HepG2 (cell line): ENCODE measurements at regions not wholly inside any gene's neighbourhood (a gene's known extent, or its start where the extent isn't known, plus 50 kb on each side); places are given as distances from the start of the nearest gene placed in this dataset.

Experiments
- ATAC-seq: fragments of 200-7000 bp; cut with Tn5 transposase; 3 replicates; pipeline ENCODE4 v1.9.1; 2020; ENCODE audit warnings: mild to moderate bottlenecking, moderate library complexity
- BruUV-seq: library from RNA; stranded (reverse); fragments of 400-500 nt; replicated peaks from 2 replicates; lab custom pipeline; 2021; lab: Mats Ljungman, UMichigan
- CTCF ChIA-PET: fragments of 300-600 bp; formaldehyde crosslinking; extraction: SDS; loops from one replicate; lab custom pipeline; 2021; ENCODE audit warnings: low total read pairs, inconsistent platforms, low intra/inter-chr PET ratio; lab: Yijun Ruan, JAX
- POLR2A ChIA-PET: fragments of 350-600 bp; sonication (Branson Sonifier 250); formaldehyde crosslinking; loops from one replicate; lab custom pipeline; 2020; ENCODE audit warnings: antibody characterized with exemption, inconsistent platforms; lab: Yijun Ruan, JAX
- DNase-seq: peaks from one replicate; pipeline ENCODE4 v3.0.0-alpha.2; 2015; ENCODE audit warnings: low spot score
- FAIRE-seq: peaks from 3 replicates; lab custom pipeline; 2011; peaks lifted over from hg19 to GRCh38; lab: Jason Lieb, UNC
- H2AFZ ChIP-seq: one replicate; pipeline ENCODE4 v1.6.1; 2011; ENCODE audit warnings: low read length, inconsistent platforms
- H3K27ac ChIP-seq: fragments of 300-600 bp; 3 replicates; pipeline ENCODE4 v1.8.0; 2011; ENCODE audit warnings: mixed run types, mild to moderate bottlenecking, mixed read lengths, low read length, inconsistent platforms; ENCODE audit not compliant: insufficient read depth; ENCODE audit errors: extremely low read length
- H3K27me3 ChIP-seq, 2 experiments: fragments of 200-600 bp in 1 of 2; 2 replicates in 1 of 2; 3 replicates in 1 of 2; pipeline versions ENCODE4 v1.6.0 to v1.8.0; 2011; ENCODE audit warnings: low read length in 2 of 2, mild to moderate bottlenecking in 2 of 2, moderate library complexity in 2 of 2, inconsistent platforms in 1 of 2; ENCODE audit not compliant: insufficient read depth in 2 of 2, control insufficient read depth in 1 of 2
- H3K36me3 ChIP-seq, 2 experiments: fragments of 200-600 bp in 1 of 2; replicated peaks in 1 of 2; 2 replicates in 1 of 2; 3 replicates in 1 of 2; pipeline versions ENCODE4 v1.5.1 to v1.8.0; 2011; ENCODE audit warnings: low read length in 2 of 2, inconsistent platforms in 1 of 2; ENCODE audit not compliant: insufficient read depth in 2 of 2, control insufficient read depth in 1 of 2
- H3K4me1 ChIP-seq: 2 replicates; pipeline ENCODE4 v1.5.1; 2012; ENCODE audit warnings: low read length, inconsistent platforms; ENCODE audit not compliant: insufficient read depth
- H3K4me2 ChIP-seq: 2 replicates; pipeline ENCODE4 v1.6.0; 2011; ENCODE audit warnings: low read depth, low read length, inconsistent platforms
- H3K4me3 ChIP-seq, 3 experiments: fragments of 200-600 bp in 1 of 3; sonication (generic), shearing (Covaris generic) in 1 of 3; replicated peaks in 1 of 3; 2 replicates each; pipeline ENCODE4 v1.5.1; 2011 to 2016; ENCODE audit warnings: low read length in 3 of 3, inconsistent platforms in 2 of 3, low read depth in 2 of 3, mild to moderate bottlenecking in 2 of 3, control low read depth in 1 of 3, mixed read lengths in 1 of 3; ENCODE audit not compliant: insufficient read depth in 1 of 3
- H3K79me2 ChIP-seq: one replicate; pipeline ENCODE4 v1.6.1; 2011; ENCODE audit warnings: low read length, inconsistent platforms; ENCODE audit not compliant: insufficient read depth
- H3K9ac ChIP-seq: 2 replicates; pipeline ENCODE4 v1.6.0; 2011; ENCODE audit warnings: mild to moderate bottlenecking, low read depth, low read length, inconsistent platforms; ENCODE audit not compliant: insufficient read depth
- H3K9me3 ChIP-seq: 2 replicates; pipeline ENCODE4 v1.5.1; 2012; ENCODE audit warnings: mild to moderate bottlenecking, low read length
- H4K20me1 ChIP-seq: 2 replicates; pipeline ENCODE4 v1.6.0; 2011; ENCODE audit warnings: inconsistent platforms, mild to moderate bottlenecking, low read length, moderate library complexity; ENCODE audit not compliant: insufficient read depth
- CREM ChIP-seq, 2 experiments: sonication (generic) in 1 of 2; formaldehyde crosslinking in 1 of 2; IDR thresholded peaks; 2 replicates each; pipeline versions ENCODE4 v1.4.0 to v1.6.1; 2016 to 2020; ENCODE audit warnings: antibody characterized with exemption in 1 of 2, mild to moderate bottlenecking in 1 of 2, missing genetic modification reagents in 1 of 2
- HOXD1 ChIP-seq: sonication (generic); formaldehyde crosslinking; IDR thresholded peaks from 2 replicates; pipeline ENCODE4 v1.5.0; 2020; ENCODE audit warnings: missing genetic modification reagents
- IRX3 ChIP-seq: sonication (generic); formaldehyde crosslinking; IDR thresholded peaks from 2 replicates; pipeline ENCODE4 v1.8.1; 2023; ENCODE audit warnings: mild to moderate bottlenecking, low read depth, missing genetic modification reagents, borderline replicate concordance
- KLF9 ChIP-seq: IDR thresholded peaks from 2 replicates; pipeline ENCODE4 v1.6.1; 2016; ENCODE audit warnings: low read depth
- MAFF ChIP-seq: IDR thresholded peaks from 2 replicates; pipeline ENCODE4 v1.6.1; 2011; ENCODE audit warnings: low read depth, low read length, improper control_type of control experiment
- MAFK ChIP-seq, 2 experiments: IDR thresholded peaks in 1 of 2; conservative IDR thresholded peaks in 1 of 2; 2 replicates each; pipeline ENCODE4 v1.6.1; 2011; ENCODE audit warnings: improper control_type of control experiment in 2 of 2, low read length in 2 of 2
- ZFP36L2 ChIP-seq: sonication (generic); formaldehyde crosslinking; IDR thresholded peaks from 2 replicates; pipeline ENCODE4 v1.4.0; 2020; ENCODE audit warnings: missing genetic modification reagents
- ZNF260 ChIP-seq: sonication (generic); formaldehyde crosslinking; IDR thresholded peaks from 2 replicates; pipeline ENCODE4 v1.4.0; 2020; ENCODE audit warnings: missing genetic modification reagents, low read depth, mild to moderate bottlenecking, borderline replicate concordance
- ZNF335 ChIP-seq: sonication (generic); formaldehyde crosslinking; IDR thresholded peaks from 2 replicates; pipeline ENCODE4 v1.4.0; 2020; ENCODE audit warnings: missing genetic modification reagents
- ZNF747 ChIP-seq: sonication (generic); formaldehyde crosslinking; IDR thresholded peaks from 2 replicates; pipeline ENCODE4 v1.8.1; 2023; ENCODE audit warnings: missing genetic modification reagents, mild to moderate bottlenecking, borderline replicate concordance
- WGBS: methylation state at CpG from one replicate; pipeline ENCODE4 v1.1.6; 2017; ENCODE audit warnings: low lambda C conversion rate; 5-methylcytosine and 5-hydroxymethylcytosine counted together
- in situ Hi-C: cut with HindIII; loops from 2 replicates; pipeline ENCODE4 v1.10.0; 2017; ENCODE audit warnings: low pct_unique_long_range_greater_than_20kb; ENCODE audit not compliant: extremely low pct_ligation_motif_present
- intact Hi-C: fragments of 100-400 bp; cut with micrococcal nuclease; formaldehyde crosslinking; loops from one replicate; pipeline ENCODE4 v1.10.0; 2022; ENCODE audit not compliant: unreplicated experiment
- TF ChIP-seq, protein P1 (sequence below): IDR thresholded peaks from 2 replicates; pipeline ENCODE4 v1.6.1; 2016; ENCODE audit warnings: low read depth
- TF ChIP-seq, protein P2 (sequence below): sonication (generic); formaldehyde crosslinking; IDR thresholded peaks from 2 replicates; pipeline ENCODE4 v1.9.0; 2021; ENCODE audit warnings: mild to moderate bottlenecking, missing genetic modification reagents

DNA sequence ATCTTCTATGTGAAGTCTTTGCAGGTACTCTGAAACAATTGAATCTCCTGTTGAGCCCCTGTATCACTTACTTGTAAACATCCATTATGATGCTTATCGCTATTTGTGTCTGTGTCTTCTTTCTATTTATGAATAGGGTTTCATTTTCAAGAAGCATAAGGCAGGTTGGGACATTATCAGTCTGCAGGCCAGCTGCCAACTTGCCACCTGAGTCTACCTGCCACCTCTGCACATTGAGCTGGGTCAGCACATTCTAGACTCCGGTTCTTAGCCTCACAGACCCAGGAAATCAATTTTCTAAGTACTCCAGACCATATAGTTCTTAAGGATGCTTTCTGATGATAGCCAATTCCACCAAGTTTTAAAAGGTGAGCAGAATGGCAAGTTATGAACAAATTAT, 105.7 kb upstream of the MCTP2 start:
- H3K36me3 ChIP-seq = no peaks in the 10 kb centered on the region
- WGBS = 5% methylated on average over 2 of the region's 2 CpGs
- CTCF ChIA-PET = no interaction called here
- POLR2A ChIA-PET = no interaction called here
- FAIRE-seq (no peak), DNase-seq (no peak), ATAC-seq (no peak)
- H3K27me3 ChIP-seq = no peaks in the 10 kb centered on the region
- no peak overlapping the region for H3K27ac ChIP-seq
- no peaks in the 10 kb centered on the region for H3K79me2 ChIP-seq
- intact Hi-C loops = no loop called here
- no peaks in the 10 kb centered on the region for H3K9me3 ChIP-seq
- no peak overlapping the region for H2AFZ ChIP-seq
- TF ChIP-seq HOXD1 (no peak), MAFK (conservative IDR thresholded peaks at IDR 0.05 in 1 of 2, IDR thresholded peaks at IDR 0.05 in 1 of 2; ENCODE audit: low read length in 2 of 2) (peak; percentile 54 to 58; a peak in 3 of 4 replicates), MAFF (peak; percentile 29; the same call in 1 of the 2 replicates)
- H3K4me2 ChIP-seq = no peak overlapping the region
- no peaks in the 10 kb centered on the region for H4K20me1 ChIP-seq
- in situ Hi-C loops = no loop called here
- no peak overlapping the region for H3K4me3 ChIP-seq
- no TSS peak for BruUV-seq
- H3K4me1 ChIP-seq = no peaks in the 10 kb centered on the region
- no peak overlapping the region for H3K9ac ChIP-seq

- H2AFZ ChIP-seq = no peak overlapping the region
- H3K27me3 ChIP-seq = no peaks in the 10 kb centered on the region
- 0% methylated on average over 2 of the region's 2 CpGs for WGBS
- intact Hi-C loops (no loop called here), in situ Hi-C loops (no loop called here)
- ChIA-PET CTCF (no interaction called here), POLR2A (no interaction called here)
- no peak overlapping the region for H3K4me2 ChIP-seq
- H3K4me1 ChIP-seq = no peaks in the 10 kb centered on the region
- FAIRE-seq (no peak), DNase-seq (no peak), ATAC-seq (no peak)
- H3K4me3 ChIP-seq = no peak overlapping the region
- H3K9ac ChIP-seq = no peak overlapping the region
- no peaks in the 10 kb centered on the region for H3K36me3 ChIP-seq
- H4K20me1 ChIP-seq = no peaks in the 10 kb centered on the region
- H3K79me2 ChIP-seq = no peaks in the 10 kb centered on the region
- no peak overlapping the region for H3K27ac ChIP-seq
- H3K9me3 ChIP-seq = no peaks in the 10 kb centered on the region
- BruUV-seq = no TSS peak
- TF ChIP-seq, protein P1, sequence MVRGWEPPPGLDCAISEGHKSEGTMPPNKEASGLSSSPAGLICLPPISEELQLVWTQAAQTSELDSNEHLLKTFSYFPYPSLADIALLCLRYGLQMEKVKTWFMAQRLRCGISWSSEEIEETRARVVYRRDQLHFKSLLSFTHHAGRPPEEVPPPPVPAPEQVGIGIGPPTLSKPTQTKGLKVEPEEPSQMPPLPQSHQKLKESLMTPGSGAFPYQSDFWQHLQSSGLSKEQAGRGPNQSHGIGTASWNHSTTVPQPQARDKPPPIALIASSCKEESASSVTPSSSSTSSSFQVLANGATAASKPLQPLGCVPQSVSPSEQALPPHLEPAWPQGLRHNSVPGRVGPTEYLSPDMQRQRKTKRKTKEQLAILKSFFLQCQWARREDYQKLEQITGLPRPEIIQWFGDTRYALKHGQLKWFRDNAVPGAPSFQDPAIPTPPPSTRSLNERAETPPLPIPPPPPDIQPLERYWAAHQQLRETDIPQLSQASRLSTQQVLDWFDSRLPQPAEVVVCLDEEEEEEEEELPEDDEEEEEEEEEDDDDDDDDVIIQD (CRISPR knock-in tag) = no peak
- TF ChIP-seq ZFP36L2 (no peak), CREM (IDR thresholded peaks at IDR 0.05) (no peak), CREM (CRISPR knock-in tag; IDR thresholded peaks at IDR 0.05) (no peak), KLF9 (CRISPR knock-in tag) (no peak), IRX3 (CRISPR knock-in tag) (no peak), ZNF260 (CRISPR knock-in tag) (no peak), ZNF747 (CRISPR knock-in tag) (no peak), ZNF335 (CRISPR knock-in tag) (no peak)
- TF ChIP-seq, protein P2, sequence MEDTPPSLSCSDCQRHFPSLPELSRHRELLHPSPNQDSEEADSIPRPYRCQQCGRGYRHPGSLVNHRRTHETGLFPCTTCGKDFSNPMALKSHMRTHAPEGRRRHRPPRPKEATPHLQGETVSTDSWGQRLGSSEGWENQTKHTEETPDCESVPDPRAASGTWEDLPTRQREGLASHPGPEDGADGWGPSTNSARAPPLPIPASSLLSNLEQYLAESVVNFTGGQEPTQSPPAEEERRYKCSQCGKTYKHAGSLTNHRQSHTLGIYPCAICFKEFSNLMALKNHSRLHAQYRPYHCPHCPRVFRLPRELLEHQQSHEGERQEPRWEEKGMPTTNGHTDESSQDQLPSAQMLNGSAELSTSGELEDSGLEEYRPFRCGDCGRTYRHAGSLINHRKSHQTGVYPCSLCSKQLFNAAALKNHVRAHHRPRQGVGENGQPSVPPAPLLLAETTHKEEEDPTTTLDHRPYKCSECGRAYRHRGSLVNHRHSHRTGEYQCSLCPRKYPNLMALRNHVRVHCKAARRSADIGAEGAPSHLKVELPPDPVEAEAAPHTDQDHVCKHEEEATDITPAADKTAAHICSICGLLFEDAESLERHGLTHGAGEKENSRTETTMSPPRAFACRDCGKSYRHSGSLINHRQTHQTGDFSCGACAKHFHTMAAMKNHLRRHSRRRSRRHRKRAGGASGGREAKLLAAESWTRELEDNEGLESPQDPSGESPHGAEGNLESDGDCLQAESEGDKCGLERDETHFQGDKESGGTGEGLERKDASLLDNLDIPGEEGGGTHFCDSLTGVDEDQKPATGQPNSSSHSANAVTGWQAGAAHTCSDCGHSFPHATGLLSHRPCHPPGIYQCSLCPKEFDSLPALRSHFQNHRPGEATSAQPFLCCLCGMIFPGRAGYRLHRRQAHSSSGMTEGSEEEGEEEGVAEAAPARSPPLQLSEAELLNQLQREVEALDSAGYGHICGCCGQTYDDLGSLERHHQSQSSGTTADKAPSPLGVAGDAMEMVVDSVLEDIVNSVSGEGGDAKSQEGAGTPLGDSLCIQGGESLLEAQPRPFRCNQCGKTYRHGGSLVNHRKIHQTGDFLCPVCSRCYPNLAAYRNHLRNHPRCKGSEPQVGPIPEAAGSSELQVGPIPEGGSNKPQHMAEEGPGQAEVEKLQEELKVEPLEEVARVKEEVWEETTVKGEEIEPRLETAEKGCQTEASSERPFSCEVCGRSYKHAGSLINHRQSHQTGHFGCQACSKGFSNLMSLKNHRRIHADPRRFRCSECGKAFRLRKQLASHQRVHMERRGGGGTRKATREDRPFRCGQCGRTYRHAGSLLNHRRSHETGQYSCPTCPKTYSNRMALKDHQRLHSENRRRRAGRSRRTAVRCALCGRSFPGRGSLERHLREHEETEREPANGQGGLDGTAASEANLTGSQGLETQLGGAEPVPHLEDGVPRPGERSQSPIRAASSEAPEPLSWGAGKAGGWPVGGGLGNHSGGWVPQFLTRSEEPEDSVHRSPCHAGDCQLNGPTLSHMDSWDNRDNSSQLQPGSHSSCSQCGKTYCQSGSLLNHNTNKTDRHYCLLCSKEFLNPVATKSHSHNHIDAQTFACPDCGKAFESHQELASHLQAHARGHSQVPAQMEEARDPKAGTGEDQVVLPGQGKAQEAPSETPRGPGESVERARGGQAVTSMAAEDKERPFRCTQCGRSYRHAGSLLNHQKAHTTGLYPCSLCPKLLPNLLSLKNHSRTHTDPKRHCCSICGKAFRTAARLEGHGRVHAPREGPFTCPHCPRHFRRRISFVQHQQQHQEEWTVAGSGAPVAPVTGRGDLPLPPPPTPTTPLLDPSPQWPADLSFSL = no peak
Measured at GRCh38 chr15:94125156-94125555, 106.2 kb upstream of the MCTP2 start.
